HG02610 (cell line): ENCODE measurements at regions not wholly inside any gene's neighbourhood (a gene's known extent, or its start where the extent isn't known, plus 50 kb on each side); places are given as distances from the start of the nearest gene placed in this dataset.

Experiments used
- ATAC-seq: cut with Tn5 transposase; IDR thresholded peaks from one replicate; pipeline ENCODE4 v1.9.1; 2021; ENCODE audit warnings: mild to moderate bottlenecking, moderate library complexity; ENCODE audit not compliant: unreplicated experiment

- ATAC-seq: no peak
Measured at GRCh38 chr16:85253084-85253941, 141.0 kb upstream of the CIBAR2 start.

DNA sequence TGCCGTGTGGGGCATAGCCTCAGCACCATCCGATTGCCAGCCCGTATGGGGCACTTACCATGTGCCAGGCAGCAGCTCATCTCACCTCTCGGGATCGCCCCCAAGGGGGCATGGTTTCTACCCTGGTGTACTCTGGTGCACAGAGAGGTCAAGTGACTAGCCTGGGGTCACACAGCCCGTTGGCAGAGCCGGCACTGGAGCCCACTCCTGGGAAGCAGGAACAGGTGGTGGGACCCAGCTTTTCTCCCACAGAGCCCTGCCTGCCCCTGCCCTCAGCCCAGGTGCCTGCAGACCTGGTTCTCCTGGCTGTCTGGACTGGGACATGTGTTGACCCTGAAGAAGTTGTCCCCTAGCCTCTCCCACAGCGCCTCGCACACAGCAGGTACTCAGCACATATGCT is 141.8 kb upstream of the CIBAR2 start:
- ATAC-seq: no peak

GRCh38 chr16:85254921-85255320 is 142.6 kb upstream of the CIBAR2 start:
- ATAC-seq: no peak

DNA sequence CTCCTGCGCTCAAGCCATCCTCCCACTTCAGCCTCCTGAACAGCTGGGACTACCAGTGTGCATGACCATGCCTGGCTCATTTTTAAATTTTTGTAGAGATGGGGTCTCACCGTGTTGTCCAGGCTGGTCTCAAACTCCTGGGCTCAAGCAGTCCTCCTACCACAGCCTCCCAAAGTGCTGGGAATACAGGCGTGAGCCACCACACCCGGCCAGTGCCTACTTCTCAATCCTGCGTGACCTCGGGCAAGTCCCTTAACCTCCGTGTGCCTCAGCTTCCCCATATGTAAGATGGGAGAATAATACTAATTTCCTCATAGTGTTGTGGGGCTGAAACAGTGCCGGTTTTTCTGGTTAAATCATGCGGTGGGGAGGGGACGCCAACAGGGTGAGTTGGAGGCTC is 143.5 kb upstream of the CIBAR2 start:
- ATAC-seq: no peak

DNA sequence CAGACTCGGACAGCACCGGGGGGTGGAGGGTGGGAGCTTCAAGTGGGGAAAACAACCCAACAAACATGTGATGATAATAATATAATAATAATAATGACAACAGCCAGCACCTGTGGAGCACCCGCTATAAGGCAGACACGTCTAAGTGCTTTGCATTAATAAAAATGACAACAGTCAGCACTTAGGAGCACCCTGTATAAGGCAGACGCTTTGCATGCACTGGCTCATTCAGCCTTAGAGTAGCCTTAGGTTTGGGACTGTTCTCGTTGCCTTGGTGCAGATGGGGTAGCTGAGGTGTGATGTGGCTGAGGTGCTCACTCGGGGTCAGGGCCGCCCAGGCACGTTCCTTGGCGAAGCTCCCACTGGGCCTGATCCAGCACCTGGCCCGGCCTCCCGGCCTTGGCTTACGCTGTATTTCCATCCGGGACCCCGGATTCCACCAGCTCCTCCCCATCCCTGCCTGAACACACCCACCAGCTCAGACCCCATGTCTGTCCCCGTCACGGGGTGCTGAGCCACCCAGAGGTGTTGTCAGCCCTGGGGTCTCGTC is 144.0 kb upstream of the CIBAR2 start:
- ATAC-seq: no peak

DNA sequence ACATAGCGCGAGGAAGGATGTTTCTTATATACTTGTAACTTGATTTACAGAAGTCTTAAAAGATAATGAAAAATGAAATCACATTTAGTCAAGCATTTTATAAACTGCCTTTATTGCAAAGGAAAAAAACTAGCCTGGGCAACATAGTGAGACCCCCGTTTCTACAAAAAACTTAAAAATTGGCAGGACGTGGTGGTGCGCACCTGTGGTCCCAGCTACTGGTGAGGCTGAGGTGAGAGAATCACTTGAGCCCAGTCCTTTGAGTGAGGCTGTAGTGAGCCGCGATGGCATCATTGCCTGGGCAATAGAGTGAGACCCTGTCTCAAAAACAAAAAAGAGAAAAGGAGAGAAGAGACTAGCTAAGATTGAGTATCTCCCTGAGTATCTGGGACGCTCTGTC is 145.2 kb upstream of the CIBAR2 start:
- no peak for ATAC-seq

DNA sequence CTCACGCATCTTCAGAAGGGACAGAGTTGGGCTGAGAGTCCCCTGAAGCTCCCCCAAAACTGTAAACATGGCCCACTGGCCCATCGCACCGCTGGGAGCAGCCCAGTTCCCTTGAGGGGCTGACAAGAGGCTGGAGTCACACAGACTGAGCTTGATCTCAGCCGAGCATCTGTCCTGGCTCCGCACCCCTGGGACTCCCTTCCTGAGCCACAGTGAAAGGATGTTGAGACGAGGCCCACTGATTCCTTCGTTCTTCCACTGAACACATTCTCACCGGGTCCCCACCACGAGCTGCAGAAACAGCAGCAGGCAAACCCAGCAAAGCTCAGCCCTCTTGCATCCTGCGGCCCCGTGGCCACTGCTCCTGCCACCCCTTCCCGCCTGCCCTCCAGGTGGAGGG is 145.9 kb upstream of the CIBAR2 start:
- no peak for ATAC-seq

DNA sequence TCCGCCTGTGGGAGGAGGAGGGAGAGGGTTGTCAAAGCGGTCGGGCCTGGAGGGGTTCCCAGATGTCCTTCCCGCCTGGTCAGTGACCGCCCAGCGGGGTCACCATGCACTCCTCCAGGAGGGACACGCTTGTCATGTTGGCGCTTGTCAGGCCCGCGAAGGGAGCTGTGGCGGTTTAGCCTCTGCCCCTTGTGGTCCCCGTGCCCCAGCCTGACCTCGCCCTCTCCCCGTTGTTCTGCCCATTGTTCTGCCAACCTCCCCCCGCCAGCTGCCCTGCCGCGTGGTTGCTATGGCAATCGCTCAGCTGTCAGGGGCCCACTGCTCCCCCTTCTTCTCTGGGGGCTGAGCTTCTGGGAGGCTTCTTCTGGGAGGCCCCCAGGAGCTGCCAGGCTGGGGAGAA is 146.4 kb upstream of the CIBAR2 start:
- no peak for ATAC-seq

DNA sequence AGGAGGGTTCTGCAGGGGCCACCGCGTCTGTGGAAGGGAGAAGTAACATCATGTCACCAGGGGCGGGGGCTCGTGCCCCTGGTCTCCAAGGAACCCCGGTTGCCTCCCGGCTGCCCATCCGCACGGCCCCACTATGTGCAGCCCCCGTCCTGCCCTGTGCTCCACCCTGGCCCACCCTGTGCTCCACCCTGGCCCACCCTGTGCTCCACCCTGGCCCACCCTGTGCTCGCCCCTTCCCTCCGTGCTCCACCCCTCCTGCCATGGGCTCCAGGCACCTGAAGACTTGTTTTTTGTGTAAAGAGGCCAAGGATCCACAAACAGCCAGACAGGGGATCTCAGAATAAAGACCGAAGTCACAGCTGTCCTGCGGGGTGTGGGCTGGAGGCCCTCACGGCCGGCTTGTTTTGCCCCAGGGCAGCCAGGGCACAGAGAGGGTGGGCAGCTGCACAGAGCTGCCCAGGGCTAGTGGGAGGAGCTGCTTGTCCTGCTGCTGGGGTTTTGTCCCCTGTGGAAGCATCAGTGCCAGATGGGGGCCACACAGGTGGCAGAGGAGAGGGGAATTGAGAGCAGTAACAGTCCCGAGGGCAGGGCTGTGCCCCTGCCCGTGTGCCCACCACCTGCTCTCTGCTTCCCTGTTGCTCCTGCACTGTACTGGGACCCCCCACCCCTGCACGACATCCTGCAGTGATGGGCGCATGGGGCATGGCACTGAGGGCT is 147.0 kb upstream of the CIBAR2 start:
- no peak for ATAC-seq

GRCh38 chr16:85259832-85260167 is 147.5 kb upstream of the CIBAR2 start:
- ATAC-seq: no peak

DNA sequence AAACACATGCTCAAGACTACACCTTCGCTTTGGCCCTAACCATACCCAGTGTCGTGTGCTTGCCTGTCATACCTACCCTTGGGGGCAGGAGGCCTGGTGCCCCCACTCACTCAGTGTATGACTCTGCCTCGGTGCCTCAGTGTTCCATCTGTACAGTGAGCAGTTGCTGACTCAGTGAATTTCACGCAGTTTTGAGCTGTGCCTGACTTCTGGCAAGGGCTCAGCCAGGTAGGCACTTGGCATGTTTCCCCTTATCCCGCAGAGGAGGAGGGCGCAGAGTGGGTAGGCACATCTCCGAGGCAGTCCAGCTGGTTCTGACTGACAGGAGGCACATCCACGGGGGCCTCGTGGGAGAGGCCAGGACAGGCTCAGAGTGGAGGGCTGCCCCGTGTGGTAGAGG is 148.9 kb upstream of the CIBAR2 start:
- no peak for ATAC-seq

- no peak for ATAC-seq
Measured at GRCh38 chr16:85261657-85262557, 149.6 kb upstream of the CIBAR2 start.

GRCh38 chr16:85262558-85263238 is 150.4 kb upstream of the CIBAR2 start:
- ATAC-seq: no peak

- ATAC-seq: no peak
Measured at GRCh38 chr16:85263239-85263585, 150.9 kb upstream of the CIBAR2 start.

GRCh38 chr16:85264752-85265151 is 152.5 kb upstream of the CIBAR2 start:
- no peak for ATAC-seq

DNA sequence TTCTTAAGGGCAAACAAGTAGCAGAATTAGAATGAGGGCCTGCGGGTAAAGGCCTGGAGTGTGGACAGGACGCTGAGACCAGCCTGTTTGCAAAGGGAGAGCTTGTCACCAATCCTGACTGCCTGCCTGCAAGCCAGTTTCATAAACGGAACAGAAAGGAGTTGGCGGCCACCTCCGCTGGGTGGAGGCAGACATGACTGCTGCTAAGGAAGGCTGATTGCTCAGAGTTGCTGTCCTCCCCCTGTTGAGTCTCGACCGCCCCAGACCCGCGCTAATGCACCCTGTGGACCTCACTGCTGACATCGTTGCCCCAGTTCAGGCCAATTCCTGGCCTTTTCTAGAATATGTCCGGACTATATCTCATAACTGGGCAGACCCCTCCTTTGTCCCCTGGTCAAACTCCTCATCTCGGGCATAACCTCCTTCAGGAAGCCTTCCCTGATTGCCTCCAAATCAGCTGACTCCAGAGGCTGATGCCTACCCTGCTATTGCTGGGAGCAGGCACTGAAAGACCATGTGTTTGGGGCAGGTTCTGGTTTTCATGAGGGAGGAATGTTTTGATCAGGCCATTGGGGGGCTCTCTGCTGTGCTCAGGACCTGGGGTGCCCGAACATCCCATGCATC is 153.0 kb upstream of the CIBAR2 start:
- no peak for ATAC-seq

DNA sequence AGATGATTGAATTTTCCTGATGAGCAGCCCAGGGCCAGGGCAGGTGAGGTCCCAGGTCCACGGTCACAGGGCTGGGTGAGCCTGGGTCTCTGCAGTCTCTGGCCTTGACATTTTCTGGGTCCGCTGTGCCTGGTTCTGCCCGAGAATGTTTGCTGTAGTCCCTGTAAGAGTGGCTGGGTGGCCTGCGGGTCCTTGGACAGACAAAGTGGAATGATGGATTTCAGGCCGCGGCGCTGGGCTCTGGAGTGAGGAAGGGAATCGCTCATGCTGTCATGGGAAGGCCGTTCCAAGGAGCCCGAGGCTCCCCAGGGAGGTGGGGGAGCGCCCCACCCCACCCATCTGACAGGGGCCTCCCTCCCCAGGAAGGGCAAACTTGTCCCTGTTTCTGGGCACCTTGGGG is 153.5 kb upstream of the CIBAR2 start:
- no peak for ATAC-seq

- no peak for ATAC-seq
Measured at GRCh38 chr16:85266857-85267256, 154.6 kb upstream of the CIBAR2 start.

DNA sequence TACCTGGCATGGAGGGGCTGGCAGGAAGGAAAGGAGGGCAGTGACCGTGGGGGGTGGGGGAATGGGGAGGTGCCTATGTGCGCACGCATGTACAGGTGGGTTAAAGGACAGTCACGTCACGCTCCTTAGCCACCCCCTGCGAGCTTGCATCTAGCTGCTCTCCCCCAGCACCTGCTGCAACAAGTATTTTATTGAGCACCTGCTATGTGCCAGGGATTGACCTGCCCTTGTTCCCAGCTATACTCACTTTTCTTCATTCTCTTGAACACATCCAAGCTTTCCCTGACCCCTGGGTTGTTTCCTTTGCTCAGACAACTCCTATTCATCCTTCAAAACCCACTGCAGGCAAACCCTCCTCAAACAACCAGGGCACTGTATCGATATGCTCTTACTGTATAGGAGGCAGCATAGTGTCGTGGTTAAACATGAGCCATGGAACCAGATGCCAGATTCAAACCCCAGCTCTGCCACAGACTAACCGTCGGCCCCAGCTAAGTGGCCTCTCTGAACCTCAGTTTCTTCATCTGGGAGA is 155.2 kb upstream of the CIBAR2 start:
- ATAC-seq: no peak

DNA sequence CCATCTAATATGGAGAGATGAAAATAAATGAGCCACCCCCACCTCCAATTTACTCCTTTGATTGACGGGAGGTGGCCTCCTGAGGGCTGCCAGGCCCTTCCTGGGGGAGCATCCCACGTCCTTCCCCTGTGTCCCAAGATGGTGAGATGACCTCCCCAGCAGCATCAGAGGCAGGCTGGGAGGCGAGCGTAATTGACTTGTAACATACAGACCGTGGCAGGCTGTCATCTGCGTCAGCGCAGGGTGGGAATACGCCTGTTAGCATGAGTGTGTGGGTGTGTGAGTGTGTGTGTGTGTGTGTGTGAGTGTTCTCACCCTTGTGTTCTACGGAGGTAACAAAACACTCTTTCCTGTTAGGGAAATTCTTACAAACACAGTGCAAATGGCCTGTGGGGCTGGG is 156.9 kb upstream of the CIBAR2 start:
- ATAC-seq: no peak
